ENCODE measurements at regions not wholly inside any gene's neighbourhood (a gene's known extent, or its start where the extent isn't known, plus 50 kb on each side); places are given as distances from the start of the nearest gene placed in this dataset.

GRCh38 chr5:33114361-33114760, 326.4 kb upstream of the TARS1 start:
- no peak overlapping the region for H3K4me3 ChIP-seq (ENCODE audit: low read length)
- no peaks in the 10 kb centered on the region for H3K9me3 ChIP-seq (replicated peaks; ENCODE audit: insufficient read depth, low read length)
- H3K4me1 ChIP-seq (ENCODE audit: low read length) = no peaks in the 10 kb centered on the region
- no peak overlapping the region for H3K9ac ChIP-seq (ENCODE audit: low read length)
- H2AFZ ChIP-seq (ENCODE audit: low read length) = no peak overlapping the region
- H4K20me1 ChIP-seq (ENCODE audit: insufficient read depth, low read length) = no peaks in the 10 kb centered on the region
- H3K36me3 ChIP-seq (replicated peaks; ENCODE audit: insufficient read depth, low read length) = no peaks in the 10 kb centered on the region
- H3K27ac ChIP-seq (ENCODE audit: low read length) = no peak overlapping the region
- H3F3A ChIP-seq (ENCODE audit: insufficient read depth, low read length) = no peaks in the 10 kb centered on the region
- DNase-seq = no peak
- H3K9me2 ChIP-seq (replicated peaks; ENCODE audit: insufficient read depth, low read length) = no peaks in the 10 kb centered on the region
- no peaks in the 10 kb centered on the region for H3K27me3 ChIP-seq (replicated peaks; ENCODE audit: insufficient read depth, low read length)
- H3K79me2 ChIP-seq (ENCODE audit: low read length) = no peaks in the 10 kb centered on the region
- TF ChIP-seq EZH2 (optimal IDR thresholded peaks at IDR 0.05; ENCODE audit: low read depth, low read length) = no peak
- TF ChIP-seq CTCF (IDR thresholded peaks at IDR 0.05; ENCODE audit: low read length) = no peak
- no peak for TF ChIP-seq EZH2phosphoT487 (IDR thresholded peaks at IDR 0.05; ENCODE audit: low read length)
- no peak overlapping the region for H3K4me2 ChIP-seq (ENCODE audit: low read depth, low read length)

GRCh38 chr5:33115467-33115866, 325.3 kb upstream of the TARS1 start:
- Histone ChIP-seq H3K27ac (ENCODE audit: low read length) (no peak overlapping the region), H3K9me3 (replicated peaks; ENCODE audit: insufficient read depth, low read length) (no peaks in the 10 kb centered on the region), H3K4me3 (ENCODE audit: low read length) (no peak overlapping the region), H3K9me2 (replicated peaks; ENCODE audit: insufficient read depth, low read length) (no peaks in the 10 kb centered on the region), H3K4me2 (ENCODE audit: low read depth, low read length) (no peak overlapping the region), H3K9ac (ENCODE audit: low read length) (no peak overlapping the region), H3K4me1 (ENCODE audit: low read length) (no peaks in the 10 kb centered on the region), H4K20me1 (ENCODE audit: insufficient read depth, low read length) (no peaks in the 10 kb centered on the region), H3K27me3 (replicated peaks; ENCODE audit: insufficient read depth, low read length) (no peaks in the 10 kb centered on the region), H3F3A (ENCODE audit: insufficient read depth, low read length) (no peaks in the 10 kb centered on the region), H3K79me2 (ENCODE audit: low read length) (no peaks in the 10 kb centered on the region), H2AFZ (ENCODE audit: low read length) (no peak overlapping the region), H3K36me3 (replicated peaks; ENCODE audit: insufficient read depth, low read length) (no peaks in the 10 kb centered on the region)
- no peak for TF ChIP-seq EZH2phosphoT487 (IDR thresholded peaks at IDR 0.05; ENCODE audit: low read length)
- no peak for TF ChIP-seq CTCF (IDR thresholded peaks at IDR 0.05; ENCODE audit: low read length)
- TF ChIP-seq EZH2 (optimal IDR thresholded peaks at IDR 0.05; ENCODE audit: low read depth, low read length) = no peak
- DNase-seq = no peak

- Histone ChIP-seq H3K4me1 (ENCODE audit: low read length) (no peaks in the 10 kb centered on the region), H3K9me2 (replicated peaks; ENCODE audit: insufficient read depth, low read length) (no peaks in the 10 kb centered on the region), H3K4me2 (ENCODE audit: low read depth, low read length) (no peak overlapping the region), H3K27me3 (replicated peaks; ENCODE audit: insufficient read depth, low read length) (no peaks in the 10 kb centered on the region), H3K27ac (ENCODE audit: low read length) (no peak overlapping the region), H3K4me3 (ENCODE audit: low read length) (no peak overlapping the region), H4K20me1 (ENCODE audit: insufficient read depth, low read length) (no peaks in the 10 kb centered on the region), H3K9ac (ENCODE audit: low read length) (no peak overlapping the region), H3F3A (ENCODE audit: insufficient read depth, low read length) (no peaks in the 10 kb centered on the region), H3K79me2 (ENCODE audit: low read length) (no peaks in the 10 kb centered on the region), H3K36me3 (replicated peaks; ENCODE audit: insufficient read depth, low read length) (no peaks in the 10 kb centered on the region), H2AFZ (ENCODE audit: low read length) (no peak overlapping the region), H3K9me3 (replicated peaks; ENCODE audit: insufficient read depth, low read length) (no peaks in the 10 kb centered on the region)
- DNase-seq = no peak
- TF ChIP-seq EZH2phosphoT487 (IDR thresholded peaks at IDR 0.05; ENCODE audit: low read length) = no peak
- no peak for TF ChIP-seq EZH2 (optimal IDR thresholded peaks at IDR 0.05; ENCODE audit: low read depth, low read length)
- no peak for TF ChIP-seq CTCF (IDR thresholded peaks at IDR 0.05; ENCODE audit: low read length)
Observed at GRCh38 chr5:33118761-33119415, 321.9 kb upstream of the TARS1 start.
